HCT116 (cell line): ENCODE measurements at regions not wholly inside any gene's neighbourhood (a gene's known extent, or its start where the extent isn't known, plus 50 kb on each side); places are given as distances from the start of the nearest gene placed in this dataset.

Experiments
- CEBPB ChIP-seq: IDR thresholded peaks from 2 replicates; pipeline ENCODE4 v1.6.1; 2012; ENCODE audit warnings: low read depth
- EGR1 ChIP-seq: IDR thresholded peaks from 2 replicates; pipeline ENCODE4 v1.6.1; 2012; ENCODE audit warnings: low read depth
- EZH2 ChIP-seq: fragments of 200-600 bp; sonication (generic); IDR thresholded peaks from 2 replicates; pipeline ENCODE4 v1.6.1; 2017; ENCODE audit warnings: antibody characterized with exemption, mixed run types
- EZH2phosphoT487 ChIP-seq: fragments of 200-600 bp; IDR thresholded peaks from 2 replicates; pipeline ENCODE4 v1.6.1; 2018; ENCODE audit warnings: antibody characterized with exemption, borderline replicate concordance
- JUND ChIP-seq: IDR thresholded peaks from 2 replicates; pipeline ENCODE4 v1.6.1; 2012
- POLR2A ChIP-seq: IDR thresholded peaks from 2 replicates; pipeline ENCODE4 v1.7.0; 2011; ENCODE audit warnings: borderline replicate concordance; ENCODE audit not compliant: insufficient read depth, insufficient read length; ENCODE audit errors: extremely low read depth
- POLR2AphosphoS5 ChIP-seq: IDR thresholded peaks from 2 replicates; pipeline ENCODE4 v1.6.1; 2011; ENCODE audit warnings: mild to moderate bottlenecking, low read depth, low read length, moderate library complexity
- RAD21 ChIP-seq: IDR thresholded peaks from 2 replicates; pipeline ENCODE4 v1.6.1; 2012; ENCODE audit warnings: low read depth, mild to moderate bottlenecking
- SP1 ChIP-seq: IDR thresholded peaks from 2 replicates; pipeline ENCODE4 v1.6.1; 2012; ENCODE audit warnings: low read depth
- ZFX ChIP-seq: fragments of 450-650 bp; IDR thresholded peaks from 2 replicates; pipeline ENCODE4 v1.6.1; 2017
- ZNF274 ChIP-seq: fragments of 200-500 bp; sonication (Bioruptor generic); IDR thresholded peaks from 2 replicates; pipeline ENCODE4 v1.6.1; 2014; ENCODE audit warnings: mild to moderate bottlenecking, low read depth, low read length, inconsistent platforms
- TF ChIP-seq, protein P1 (sequence below), 3 experiments: fragments of 200-600 bp in 1 of 3; sonication (generic) in 1 of 3; IDR thresholded peaks in 2 of 3; conservative IDR thresholded peaks in 1 of 3; 2 replicates each; pipeline ENCODE4 v1.5.1; 2012 to 2017; ENCODE audit warnings: low read depth in 2 of 3, low read length in 2 of 3, antibody characterized with exemption in 1 of 3, borderline replicate concordance in 1 of 3, control low read depth in 1 of 3, mild to moderate bottlenecking in 1 of 3, mixed read lengths in 1 of 3, mixed run types in 1 of 3, moderate library complexity in 1 of 3; ENCODE audit not compliant: insufficient read depth in 1 of 3
- TF ChIP-seq, protein P2 (sequence below): IDR thresholded peaks from 2 replicates; pipeline ENCODE4 v1.6.1; 2012; ENCODE audit warnings: low read depth

- TF ChIP-seq ZNF274: no peak
- no peak for TF ChIP-seq SP1
- no peak for TF ChIP-seq EZH2
- TF ChIP-seq ZFX: no peak
- TF ChIP-seq, protein P1, sequence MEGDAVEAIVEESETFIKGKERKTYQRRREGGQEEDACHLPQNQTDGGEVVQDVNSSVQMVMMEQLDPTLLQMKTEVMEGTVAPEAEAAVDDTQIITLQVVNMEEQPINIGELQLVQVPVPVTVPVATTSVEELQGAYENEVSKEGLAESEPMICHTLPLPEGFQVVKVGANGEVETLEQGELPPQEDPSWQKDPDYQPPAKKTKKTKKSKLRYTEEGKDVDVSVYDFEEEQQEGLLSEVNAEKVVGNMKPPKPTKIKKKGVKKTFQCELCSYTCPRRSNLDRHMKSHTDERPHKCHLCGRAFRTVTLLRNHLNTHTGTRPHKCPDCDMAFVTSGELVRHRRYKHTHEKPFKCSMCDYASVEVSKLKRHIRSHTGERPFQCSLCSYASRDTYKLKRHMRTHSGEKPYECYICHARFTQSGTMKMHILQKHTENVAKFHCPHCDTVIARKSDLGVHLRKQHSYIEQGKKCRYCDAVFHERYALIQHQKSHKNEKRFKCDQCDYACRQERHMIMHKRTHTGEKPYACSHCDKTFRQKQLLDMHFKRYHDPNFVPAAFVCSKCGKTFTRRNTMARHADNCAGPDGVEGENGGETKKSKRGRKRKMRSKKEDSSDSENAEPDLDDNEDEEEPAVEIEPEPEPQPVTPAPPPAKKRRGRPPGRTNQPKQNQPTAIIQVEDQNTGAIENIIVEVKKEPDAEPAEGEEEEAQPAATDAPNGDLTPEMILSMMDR (IDR thresholded peaks at IDR 0.05 in 2 of 3, conservative IDR thresholded peaks at IDR 0.05 in 1 of 3; ENCODE audit: borderline replicate concordance in 1 of 3, insufficient read depth in 1 of 3, low read depth in 2 of 3, low read length in 2 of 3): no peak
- TF ChIP-seq JUND: no peak
- TF ChIP-seq EGR1: no peak
- no peak for TF ChIP-seq CEBPB
- TF ChIP-seq RAD21: no peak
- TF ChIP-seq POLR2A: no peak
- TF ChIP-seq, protein P2, sequence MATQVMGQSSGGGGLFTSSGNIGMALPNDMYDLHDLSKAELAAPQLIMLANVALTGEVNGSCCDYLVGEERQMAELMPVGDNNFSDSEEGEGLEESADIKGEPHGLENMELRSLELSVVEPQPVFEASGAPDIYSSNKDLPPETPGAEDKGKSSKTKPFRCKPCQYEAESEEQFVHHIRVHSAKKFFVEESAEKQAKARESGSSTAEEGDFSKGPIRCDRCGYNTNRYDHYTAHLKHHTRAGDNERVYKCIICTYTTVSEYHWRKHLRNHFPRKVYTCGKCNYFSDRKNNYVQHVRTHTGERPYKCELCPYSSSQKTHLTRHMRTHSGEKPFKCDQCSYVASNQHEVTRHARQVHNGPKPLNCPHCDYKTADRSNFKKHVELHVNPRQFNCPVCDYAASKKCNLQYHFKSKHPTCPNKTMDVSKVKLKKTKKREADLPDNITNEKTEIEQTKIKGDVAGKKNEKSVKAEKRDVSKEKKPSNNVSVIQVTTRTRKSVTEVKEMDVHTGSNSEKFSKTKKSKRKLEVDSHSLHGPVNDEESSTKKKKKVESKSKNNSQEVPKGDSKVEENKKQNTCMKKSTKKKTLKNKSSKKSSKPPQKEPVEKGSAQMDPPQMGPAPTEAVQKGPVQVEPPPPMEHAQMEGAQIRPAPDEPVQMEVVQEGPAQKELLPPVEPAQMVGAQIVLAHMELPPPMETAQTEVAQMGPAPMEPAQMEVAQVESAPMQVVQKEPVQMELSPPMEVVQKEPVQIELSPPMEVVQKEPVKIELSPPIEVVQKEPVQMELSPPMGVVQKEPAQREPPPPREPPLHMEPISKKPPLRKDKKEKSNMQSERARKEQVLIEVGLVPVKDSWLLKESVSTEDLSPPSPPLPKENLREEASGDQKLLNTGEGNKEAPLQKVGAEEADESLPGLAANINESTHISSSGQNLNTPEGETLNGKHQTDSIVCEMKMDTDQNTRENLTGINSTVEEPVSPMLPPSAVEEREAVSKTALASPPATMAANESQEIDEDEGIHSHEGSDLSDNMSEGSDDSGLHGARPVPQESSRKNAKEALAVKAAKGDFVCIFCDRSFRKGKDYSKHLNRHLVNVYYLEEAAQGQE: no peak
- no peak for TF ChIP-seq POLR2AphosphoS5
- TF ChIP-seq EZH2phosphoT487: no peak
These were observed 60.7 kb downstream of the TET3 start for GRCh38 chr2:74045454-74045853.
